Activated CD8-positive, alpha-beta memory T cell treated with anti-CD3 and anti-CD28 coated beads, Interleukin-2, amount 50 U/mL, for 24 hours (primary cell): ENCODE measurements at regions not wholly inside any gene's neighbourhood (a gene's known extent, or its start where the extent isn't known, plus 50 kb on each side); places are given as distances from the start of the nearest gene placed in this dataset.

Source experiments
- DNase-seq: peaks from one replicate; pipeline ENCODE4 v3.0.0-alpha.2; 2020; ENCODE audit errors: extremely low read depth

GRCh38 chr20:60573003-60573680 is 614.9 kb downstream of the CDH26 start:
- DNase-seq = no peak

- no peak for DNase-seq
Observed at GRCh38 chr20:60576236-60576635, 618.0 kb downstream of the CDH26 start.

DNA sequence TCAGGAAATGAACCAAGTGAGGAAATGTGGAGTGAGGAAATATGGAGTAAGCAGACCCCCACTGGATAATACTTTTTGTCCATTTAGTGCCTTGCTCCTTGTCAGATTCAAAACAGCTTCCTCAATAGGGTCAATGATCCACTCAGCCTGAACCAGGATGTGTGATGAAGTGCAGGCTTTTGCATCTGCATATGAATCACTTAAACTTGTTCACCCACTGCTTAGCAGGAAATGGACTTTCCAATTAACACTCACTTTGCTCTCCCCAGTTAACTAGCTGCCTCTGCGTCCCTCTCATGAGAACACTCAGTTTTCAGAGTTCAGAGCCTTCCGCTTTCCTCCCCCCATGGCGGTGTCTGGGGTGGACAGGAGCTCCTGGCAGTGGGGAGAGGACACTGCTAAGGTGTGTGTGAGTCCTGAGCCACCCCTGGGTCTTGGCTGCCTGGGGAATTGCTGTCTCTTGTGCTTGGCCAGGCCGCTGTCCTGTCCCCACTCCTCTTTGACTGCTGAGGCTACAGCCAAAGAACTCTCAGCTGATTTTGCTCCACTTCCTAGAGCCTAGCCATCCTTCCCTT is 621.8 kb downstream of the CDH26 start:
- DNase-seq = no peak

DNA sequence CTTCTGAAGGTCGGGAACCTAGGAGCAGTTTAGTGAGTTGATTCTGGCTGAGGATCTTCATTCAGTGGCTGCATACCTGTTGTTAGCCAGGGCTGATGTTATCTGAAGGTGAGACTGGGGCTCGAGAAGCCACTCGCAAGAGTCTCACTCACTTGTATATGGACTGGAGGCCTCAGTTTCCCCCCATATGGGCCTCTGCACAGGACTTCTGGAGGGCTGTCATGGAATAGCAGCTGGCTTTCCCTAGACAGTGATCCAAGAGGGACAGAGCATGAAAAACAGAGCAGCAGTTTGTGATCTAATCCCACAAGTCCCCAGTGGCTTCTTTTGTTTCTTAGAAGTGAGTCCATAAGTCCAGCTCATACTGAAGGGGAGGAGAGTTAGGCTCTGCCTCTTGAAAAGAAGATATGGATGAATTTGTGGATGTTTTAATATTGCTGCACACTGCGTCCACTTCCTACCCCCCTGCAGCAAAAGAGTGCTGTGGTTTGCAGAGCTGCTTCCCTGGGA is 623.4 kb downstream of the CDH26 start:
- no peak for DNase-seq

DNA sequence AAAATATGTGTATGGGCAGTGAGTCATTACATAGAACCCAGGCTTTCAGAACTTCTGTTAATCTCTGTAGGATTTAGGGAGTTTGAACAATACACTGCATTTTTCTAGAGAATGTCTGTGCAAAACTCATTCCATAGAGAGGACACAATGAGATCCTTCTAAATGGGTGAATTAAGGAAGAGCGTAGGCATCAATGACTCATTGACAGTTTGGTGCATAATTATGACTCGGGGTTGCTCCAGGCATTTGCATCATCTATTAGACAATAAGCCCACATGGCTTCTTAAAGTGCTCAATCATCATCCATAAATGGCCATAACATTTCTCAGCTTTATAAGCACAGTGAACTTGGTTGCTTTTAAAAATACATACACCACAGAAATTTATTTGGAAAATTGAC is 625.5 kb downstream of the CDH26 start:
- no peak for DNase-seq

- DNase-seq = no peak
Observed at GRCh38 chr20:60584221-60584620, 626.0 kb downstream of the CDH26 start.

GRCh38 chr20:60585651-60586050 is 627.4 kb downstream of the CDH26 start:
- DNase-seq = no peak

GRCh38 chr20:60586269-60587050 is 628.2 kb downstream of the CDH26 start:
- DNase-seq = no peak

DNA sequence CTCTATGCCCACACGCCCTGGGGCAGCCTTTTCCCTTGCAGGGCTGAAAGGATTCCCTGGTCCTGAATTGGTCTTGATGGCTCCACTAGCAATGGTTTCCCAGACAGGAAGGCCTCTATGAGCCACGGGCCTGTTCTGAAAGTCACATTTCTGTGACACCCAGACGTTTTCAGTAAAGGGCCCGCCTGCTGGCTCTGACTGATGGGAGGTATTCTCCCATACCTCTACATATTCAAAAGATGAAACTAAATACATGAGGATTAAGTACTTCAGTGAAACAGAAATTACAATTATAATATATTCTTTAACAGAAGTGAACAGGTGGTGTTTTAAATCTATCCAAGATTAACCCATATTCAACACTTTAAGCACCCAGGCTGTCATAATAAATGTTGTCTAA is 629.8 kb downstream of the CDH26 start:
- DNase-seq = no peak

DNA sequence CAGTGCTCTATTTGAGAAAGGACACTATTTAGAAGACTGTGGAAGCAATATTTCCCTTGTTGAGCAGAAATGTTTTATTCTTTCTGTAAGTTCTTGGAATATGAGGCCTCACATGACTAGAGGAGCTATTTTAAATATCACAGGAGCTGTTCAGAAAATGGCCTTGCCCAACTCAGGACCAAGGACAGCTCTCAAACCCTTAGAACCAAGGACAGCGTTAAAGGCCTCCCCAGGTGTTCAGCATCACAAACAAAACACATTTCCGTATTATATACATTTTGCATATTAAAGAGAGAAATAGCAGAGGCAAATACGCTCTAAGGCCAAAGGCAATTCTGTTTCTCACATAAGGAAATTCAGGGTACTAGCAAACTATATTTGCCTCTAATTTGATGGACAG is 631.4 kb downstream of the CDH26 start:
- no peak for DNase-seq

DNA sequence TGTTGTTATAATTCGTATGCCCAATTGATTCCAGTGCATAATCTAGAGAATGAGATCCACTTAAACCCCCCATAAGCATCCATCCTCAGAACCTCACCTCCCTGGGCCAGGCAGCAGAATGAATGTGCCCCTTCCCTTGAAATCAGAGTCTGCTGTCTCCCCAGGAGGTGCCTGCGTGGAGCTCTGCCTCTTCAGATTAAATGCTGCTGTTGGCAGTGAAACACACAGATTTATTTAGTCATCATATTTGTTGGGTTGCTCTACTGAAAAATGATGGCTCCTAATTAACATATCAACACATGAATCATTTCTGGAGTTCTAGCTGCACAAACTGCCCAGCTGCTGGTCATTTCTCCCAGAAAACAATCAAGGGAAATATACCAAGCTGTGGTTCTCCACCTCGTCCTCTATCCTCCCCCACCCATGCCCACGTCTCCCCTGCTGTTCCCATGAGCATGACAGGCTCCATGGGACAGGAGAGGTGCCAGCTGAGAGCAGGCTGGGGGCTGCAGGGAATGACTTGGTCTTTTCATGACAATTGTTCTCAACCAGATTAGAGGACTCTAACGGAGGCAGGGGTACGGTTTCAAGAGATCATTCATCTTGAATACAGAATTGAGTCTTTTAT is 633.1 kb downstream of the CDH26 start:
- DNase-seq = no peak

DNA sequence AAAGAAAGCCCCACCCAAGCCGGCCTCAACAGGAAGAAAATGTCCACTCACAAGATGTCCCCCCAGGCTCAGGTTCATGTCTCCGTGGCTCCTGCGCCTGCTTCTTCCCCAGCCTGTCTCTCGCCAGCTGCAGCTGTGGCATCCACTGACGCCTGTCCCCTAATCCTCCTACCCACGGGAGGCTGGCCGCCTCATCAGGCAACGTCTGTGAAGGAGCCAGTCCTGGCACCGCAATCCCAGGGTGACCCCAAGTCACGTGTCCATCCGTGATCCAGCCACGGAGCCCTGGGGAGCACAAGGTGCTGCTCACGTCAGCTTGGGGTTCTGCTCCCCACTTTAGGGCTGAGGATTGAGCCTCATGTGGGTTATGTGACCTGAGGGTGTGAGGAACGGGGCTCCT is 640.3 kb downstream of the CDH26 start:
- DNase-seq = no peak

DNA sequence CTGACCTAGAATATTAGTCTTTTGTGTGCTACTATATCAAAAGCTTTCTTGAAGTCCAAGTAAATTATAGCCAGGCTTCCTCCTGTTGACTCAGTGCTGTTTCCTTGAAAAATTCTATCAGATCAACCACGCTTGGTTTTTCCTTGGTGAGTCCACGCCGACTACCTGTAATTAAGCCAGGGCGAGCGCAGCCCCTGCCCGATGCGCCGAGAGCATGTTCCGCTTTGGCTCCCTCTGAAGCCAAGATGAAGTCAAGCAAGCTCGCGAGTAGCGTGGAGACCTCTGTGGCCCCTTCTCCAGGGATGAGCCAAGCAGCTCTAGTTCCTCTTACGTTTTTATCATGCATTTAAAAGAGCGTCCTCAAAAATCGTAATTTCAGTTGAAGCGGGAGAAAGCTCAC is 641.2 kb downstream of the CDH26 start:
- no peak for DNase-seq

DNA sequence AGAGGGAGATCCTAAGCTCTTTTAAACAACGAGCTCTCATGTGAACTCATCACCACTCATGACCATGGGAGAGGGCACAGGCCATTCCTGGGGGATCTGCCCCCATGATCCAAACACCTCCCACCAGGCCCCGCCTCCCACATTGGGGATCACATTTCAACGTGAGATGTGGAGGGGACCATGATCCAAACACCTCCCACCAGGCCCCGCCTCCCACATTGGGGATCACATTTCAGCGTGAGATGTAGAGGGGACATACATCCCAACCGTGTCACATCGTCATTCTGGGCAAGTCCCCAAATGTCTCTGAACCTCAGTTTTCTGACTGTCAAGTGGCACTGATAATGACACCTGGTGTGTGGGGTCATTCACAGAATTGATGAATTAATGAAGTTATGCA is 641.8 kb downstream of the CDH26 start:
- DNase-seq = no peak

DNA sequence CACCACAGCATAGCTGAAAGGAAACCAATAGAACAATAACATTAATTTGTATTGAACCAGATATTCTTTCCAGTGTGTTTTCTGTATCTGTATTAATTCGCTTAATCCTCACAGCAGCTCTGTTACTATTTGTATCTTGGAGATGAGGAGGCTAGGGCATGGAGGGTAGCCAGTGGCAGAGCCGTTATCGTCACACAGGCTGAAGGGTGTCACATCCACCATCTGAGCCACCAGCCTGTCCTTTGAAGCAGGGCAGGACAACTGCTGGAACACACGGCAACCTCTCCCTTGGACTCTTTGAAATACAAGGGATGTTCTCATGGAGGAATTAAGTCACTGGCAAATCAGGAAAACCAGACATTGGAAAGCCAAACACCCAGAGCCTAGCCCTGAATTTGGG is 628.0 kb upstream of the CDH4 start:
- DNase-seq = no peak

DNA sequence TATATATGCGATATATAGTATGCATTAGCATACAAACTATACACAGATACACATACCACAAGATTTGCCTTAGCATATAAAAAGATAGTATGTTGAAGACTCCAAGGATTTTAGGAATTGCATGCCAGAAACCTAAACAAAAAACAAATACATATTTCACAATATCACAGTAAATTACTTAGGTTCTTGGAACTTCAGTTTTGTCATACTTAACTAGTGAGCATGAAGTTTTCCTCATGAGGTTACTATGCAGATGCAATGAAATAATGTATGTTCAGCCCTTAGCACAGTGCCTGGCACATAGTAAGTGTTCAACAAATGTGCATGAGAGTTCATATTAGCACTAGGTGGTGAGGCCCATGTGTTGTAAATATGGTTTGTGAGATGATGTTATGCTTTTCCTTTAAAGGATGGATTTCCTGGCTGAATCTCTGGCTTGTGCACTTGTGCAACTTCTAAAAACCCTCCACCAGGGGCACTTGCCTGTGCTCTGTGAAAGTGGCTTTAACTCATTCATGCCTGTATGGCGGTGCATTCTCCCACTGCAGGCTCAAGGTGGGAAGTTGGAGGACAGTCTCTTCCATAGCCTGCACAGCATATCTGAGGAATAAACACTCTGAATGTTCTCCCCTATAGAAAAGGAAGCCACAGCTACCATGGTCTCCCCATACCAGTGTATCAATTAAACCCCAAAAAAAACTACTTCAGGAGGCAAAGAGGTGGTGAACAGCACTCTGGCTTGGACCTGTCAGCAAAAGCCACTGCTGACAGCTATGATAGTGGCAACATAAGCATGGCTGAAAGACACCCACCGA is 624.1 kb upstream of the CDH4 start:
- no peak for DNase-seq

GRCh38 chr20:60628749-60629148 is 623.3 kb upstream of the CDH4 start:
- no peak for DNase-seq

DNA sequence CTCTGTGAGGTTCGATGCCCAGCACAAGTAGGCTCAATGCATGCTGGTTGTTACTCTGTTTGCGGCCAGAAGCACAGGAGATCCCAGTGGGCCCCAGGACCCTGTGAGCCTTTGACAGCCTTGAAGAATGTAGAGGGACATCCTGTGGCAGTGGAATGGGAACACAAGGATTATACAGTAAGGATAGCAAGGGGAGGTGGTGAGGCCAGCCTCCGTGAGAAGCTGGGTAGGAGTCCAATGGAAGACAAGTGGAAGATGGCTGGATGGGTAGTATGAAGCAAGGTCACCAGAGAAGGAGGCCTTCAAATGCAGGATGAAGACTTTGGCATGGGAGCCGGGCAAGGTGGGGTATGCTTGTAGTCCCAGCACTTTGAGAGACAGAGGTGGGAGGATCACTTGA is 622.9 kb upstream of the CDH4 start:
- no peak for DNase-seq

- DNase-seq = no peak
Observed at GRCh38 chr20:60630609-60631008, 621.5 kb upstream of the CDH4 start.

GRCh38 chr20:60631585-60632287 is 620.3 kb upstream of the CDH4 start:
- DNase-seq = no peak
